Fibroblast of pulmonary artery (primary cell): ENCODE measurements at regions not wholly inside any gene's neighbourhood (a gene's known extent, or its start where the extent isn't known, plus 50 kb on each side); places are given as distances from the start of the nearest gene placed in this dataset.
"Not testable (repeated sequence)": the region's sequence is repeated elsewhere in the genome, so short reads cannot be mapped to it uniquely, and the experiment has no call there.

Source experiments
- DNase-seq: peaks from one replicate; pipeline ENCODE4 v3.0.0-alpha.2; 2010; ENCODE audit warnings: low read depth
- H3K4me3 ChIP-seq: replicated peaks from 2 replicates; pipeline ENCODE4 v1.5.1; 2011; ENCODE audit warnings: low read depth, mild to moderate bottlenecking, control low read depth, low read length, moderate library complexity
- CTCF ChIP-seq: IDR thresholded peaks from 2 replicates; pipeline ENCODE4 v1.5.1; 2011; ENCODE audit warnings: mild to moderate bottlenecking, control low read depth, low read length, inconsistent platforms; ENCODE audit errors: missing control alignments

DNA sequence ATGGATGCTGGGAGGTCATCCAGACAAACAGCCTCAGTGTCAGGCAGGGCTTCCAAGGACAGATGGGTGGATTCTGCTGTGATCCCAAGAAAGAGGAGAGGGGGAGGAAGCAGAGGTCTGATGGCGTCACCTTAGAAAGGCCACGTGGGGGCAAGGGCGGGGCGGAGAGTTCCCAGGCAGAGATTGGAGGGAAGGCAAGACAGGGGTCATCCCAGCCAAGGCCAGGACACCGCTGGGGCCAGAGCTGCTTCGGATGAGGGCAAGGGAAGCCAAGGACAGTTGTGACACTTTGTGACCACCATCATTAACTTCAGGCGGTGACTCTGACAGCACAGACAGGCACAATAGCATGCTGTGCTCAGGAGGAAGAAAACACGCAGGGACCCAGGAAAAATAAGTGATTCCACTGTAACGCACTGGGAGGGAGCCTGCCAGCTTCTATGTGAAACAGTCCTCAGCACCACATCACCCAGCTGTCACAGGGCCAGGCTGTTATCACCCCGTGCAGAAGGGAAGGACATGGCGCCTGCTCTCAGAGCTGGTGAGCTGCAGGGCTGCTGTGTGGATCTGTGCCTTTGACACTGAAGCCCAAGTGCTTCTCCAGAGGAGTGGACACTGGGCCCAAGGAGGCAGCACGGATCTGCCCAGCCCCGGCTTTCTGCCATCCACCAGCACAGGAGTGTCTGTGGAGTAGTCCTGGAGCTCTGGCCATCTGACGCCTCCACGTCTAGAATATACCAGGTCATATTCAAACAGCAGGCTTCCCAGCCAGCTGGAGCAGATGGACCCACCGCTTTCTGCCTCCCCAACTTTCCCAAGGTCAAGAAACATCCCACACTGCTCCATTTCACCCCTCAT, 204.1 kb downstream of the NDUFA10 start:
- no peak for TF ChIP-seq CTCF
- DNase-seq = no peak

GRCh38 chr2:239819974-239820555, 205.1 kb downstream of the NDUFA10 start:
- TF ChIP-seq CTCF = no peak
- no peak overlapping the region for H3K4me3 ChIP-seq
- no peak for DNase-seq

More for the DNA sequence above, 204.1 kb downstream of the NDUFA10 start:
- no peak overlapping the region for H3K4me3 ChIP-seq

DNA sequence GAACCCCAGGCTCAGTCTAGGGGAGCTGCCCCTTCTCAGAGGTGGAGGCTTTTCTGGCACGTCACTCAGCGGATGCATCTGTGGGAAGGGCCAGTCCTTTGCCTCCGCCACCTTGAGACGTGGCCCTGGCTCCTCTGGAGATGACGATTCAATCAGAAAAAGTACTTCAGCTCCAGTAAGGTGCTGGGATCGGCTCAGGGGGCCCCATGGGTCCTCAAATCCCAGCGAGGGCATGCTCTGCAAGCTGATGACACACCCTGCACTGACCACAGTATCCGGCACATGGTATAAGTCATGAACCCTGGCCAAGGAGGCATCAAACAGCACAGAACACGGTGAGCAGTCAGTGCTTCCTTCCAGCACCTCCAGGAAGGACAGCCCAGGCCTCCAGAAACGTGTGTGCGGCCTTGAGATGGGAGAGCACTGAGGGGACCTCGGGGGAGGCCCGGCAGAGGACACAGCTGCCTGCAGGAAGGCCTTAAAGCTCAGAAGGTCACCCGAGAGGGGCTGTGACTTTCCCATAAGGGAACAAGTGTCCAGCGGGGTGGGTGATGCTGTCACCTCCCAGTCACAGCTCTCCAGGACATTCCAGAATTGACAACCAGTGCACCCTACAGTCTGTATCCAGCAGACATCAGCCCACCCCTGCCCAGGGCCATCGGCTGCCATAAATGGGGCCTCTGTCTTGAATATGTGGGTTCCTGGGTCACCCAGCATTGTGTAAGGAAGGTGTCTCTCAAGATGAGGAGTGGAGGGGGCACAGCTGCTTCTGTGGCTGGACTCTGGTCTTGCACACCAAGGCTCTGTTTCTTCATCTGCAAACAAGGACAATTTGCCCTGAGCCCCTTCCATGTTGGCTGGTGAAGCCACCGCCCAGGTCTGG, 205.8 kb downstream of the NDUFA10 start:
- no peak for DNase-seq
- no peak for TF ChIP-seq CTCF
- no peak overlapping the region for H3K4me3 ChIP-seq

DNA sequence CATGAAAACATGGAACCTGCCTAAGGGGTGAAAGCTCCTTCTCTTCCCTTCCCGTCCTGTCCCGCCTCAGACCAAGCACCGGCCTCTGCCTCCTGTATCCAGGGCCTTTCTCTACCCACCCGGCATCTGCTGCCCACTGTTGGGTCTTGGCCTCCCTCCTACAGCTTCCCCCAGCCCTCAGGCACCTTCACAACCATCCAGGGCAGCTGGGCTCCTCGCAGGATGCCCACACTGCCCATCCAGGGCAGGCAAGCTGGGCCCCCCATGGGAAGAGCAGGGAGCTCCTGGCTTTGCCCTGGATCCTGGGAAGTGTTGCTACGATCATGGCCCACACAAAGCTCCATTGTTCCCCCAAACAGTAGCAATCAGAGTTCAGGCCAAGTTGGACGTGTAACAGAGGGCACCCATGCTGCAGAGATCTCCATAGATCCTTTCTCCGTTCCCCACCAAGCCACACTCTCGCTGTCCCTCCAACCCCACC, 206.6 kb downstream of the NDUFA10 start:
- TF ChIP-seq CTCF = no peak
- no peak overlapping the region for H3K4me3 ChIP-seq
- no peak for DNase-seq

GRCh38 chr2:239818086-239818485, 207.1 kb downstream of the NDUFA10 start:
- no peak for TF ChIP-seq CTCF
- DNase-seq = no peak
- H3K4me3 ChIP-seq = no peak overlapping the region

GRCh38 chr2:239817468-239818031, 207.6 kb downstream of the NDUFA10 start:
- not testable (repeated sequence) for DNase-seq, H3K4me3 ChIP-seq
